CD8-positive, alpha-beta memory T cell (primary cell): ENCODE measurements at regions not wholly inside any gene's neighbourhood (a gene's known extent, or its start where the extent isn't known, plus 50 kb on each side); places are given as distances from the start of the nearest gene placed in this dataset.
"Not testable (repeated sequence)": the region's sequence is repeated elsewhere in the genome, so short reads cannot be mapped to it uniquely, and the experiment has no call there.

Experiments
- CTCF ChIA-PET: fragments of 350-600 bp; sonication (Branson Sonifier 250); formaldehyde crosslinking; loops from one replicate; lab custom pipeline; 2021; ENCODE audit warnings: antibody characterized with exemption; lab: Charles Lee
- POLR2A ChIA-PET: fragments of 350-600 bp; sonication (Branson Sonifier 250); formaldehyde crosslinking; loops from one replicate; lab custom pipeline; 2021; ENCODE audit warnings: antibody characterized with exemption; lab: Charles Lee
- DNase-seq, 5 donors: peaks; one replicate each; pipeline versions ENCODE4 v3.0.0 to v3.0.0-alpha.2; 2020 to 2022; ENCODE audit warnings: mixed read lengths in 1 of 5
- H3K27ac ChIP-seq: one replicate; pipeline ENCODE4 v1.7.0; 2013; ENCODE audit warnings: low read depth, mild to moderate bottlenecking, low read length, moderate library complexity
- H3K27me3 ChIP-seq: 2 replicates; pipeline ENCODE4 v1.7.0; 2013; ENCODE audit warnings: low read length, mild to moderate bottlenecking; ENCODE audit not compliant: insufficient read depth, poor library complexity, severe bottlenecking
- H3K36me3 ChIP-seq: 2 replicates; pipeline ENCODE4 v1.7.0; 2013; ENCODE audit warnings: mild to moderate bottlenecking, low read length, moderate library complexity; ENCODE audit not compliant: insufficient read depth
- H3K4me1 ChIP-seq: 2 replicates; pipeline ENCODE4 v1.7.0; 2013; ENCODE audit warnings: mild to moderate bottlenecking, low read length, moderate library complexity; ENCODE audit not compliant: insufficient read depth
- H3K4me3 ChIP-seq: 2 replicates; pipeline ENCODE4 v1.7.0; 2013; ENCODE audit warnings: mild to moderate bottlenecking, low read length
- H3K9me3 ChIP-seq: 2 replicates; pipeline ENCODE4 v1.7.0; 2013; ENCODE audit warnings: mild to moderate bottlenecking, low read length
- H3K27ac Mint-ChIP-seq, 8 donors: one replicate each; pipeline ENCODE4 v1.8.0; 2020 to 2021; ENCODE audit warnings: mixed read lengths in 8 of 8, mild to moderate bottlenecking in 6 of 8, inconsistent platforms in 3 of 8, moderate library complexity in 3 of 8
- H3K27me3 Mint-ChIP-seq, 2 donors: one replicate each; pipeline ENCODE4 v1.8.0; 2020 to 2021; ENCODE audit warnings: mixed read lengths in 2 of 2, mild to moderate bottlenecking in 1 of 2, moderate library complexity in 1 of 2
- H3K36me3 Mint-ChIP-seq, 3 donors: one replicate each; pipeline ENCODE4 v1.8.0; 2020 to 2021; ENCODE audit warnings: mixed read lengths in 3 of 3, inconsistent platforms in 1 of 3, mild to moderate bottlenecking in 1 of 3
- H3K4me1 Mint-ChIP-seq, 3 donors: one replicate each; pipeline ENCODE4 v1.8.0; 2020 to 2021; ENCODE audit warnings: mixed read lengths in 3 of 3, inconsistent platforms in 1 of 3, mild to moderate bottlenecking in 1 of 3
- H3K4me3 Mint-ChIP-seq, 7 donors: one replicate each; pipeline ENCODE4 v1.8.0; 2020 to 2021; ENCODE audit warnings: mixed read lengths in 7 of 7, mild to moderate bottlenecking in 6 of 7, moderate library complexity in 4 of 7, inconsistent platforms in 2 of 7
- H3K9me3 Mint-ChIP-seq, 5 donors: one replicate each; pipeline ENCODE4 v1.8.0; 2020 to 2022; ENCODE audit warnings: mixed read lengths in 5 of 5, mild to moderate bottlenecking in 3 of 5, moderate library complexity in 2 of 5, inconsistent platforms in 1 of 5

- Histone ChIP-seq H3K36me3 (no peaks in the 10 kb centered on the region), H3K4me3 (no peak overlapping the region), H3K9me3 (no peaks in the 10 kb centered on the region), H3K4me1 (no peaks in the 10 kb centered on the region), H3K27me3 (no peaks in the 10 kb centered on the region), H3K27ac (no peak overlapping the region)
- Mint-ChIP-seq H3K4me3 (no peak overlapping the region), H3K36me3 (peaks cover 0 to 2% (median 0%) of the 10 kb centered on the region in 3 donors), H3K27ac (no peak overlapping the region), H3K27me3 (no peaks in the 10 kb centered on the region), H3K4me1 (no peaks in the 10 kb centered on the region), H3K9me3 (peaks cover 0 to 19% (median 3%) of the 10 kb centered on the region in 5 donors)
- DNase-seq, result no peak
- CTCF ChIA-PET, result no interaction called here
- POLR2A ChIA-PET, result no interaction called here
Observed at GRCh38 chr9:118665226-118665919, 703.9 kb downstream of the BRINP1 start.

- Mint-ChIP-seq H3K4me1 (no peaks in the 10 kb centered on the region), H3K9me3 (peaks cover 0 to 13% (median 3%) of the 10 kb centered on the region in 5 donors), H3K4me3 (no peak overlapping the region), H3K27ac (no peak overlapping the region), H3K36me3 (peaks cover 0 to 2% (median 0%) of the 10 kb centered on the region in 3 donors), H3K27me3 (no peaks in the 10 kb centered on the region)
- DNase-seq, result no peak
- H3K9me3 ChIP-seq, result no peaks in the 10 kb centered on the region
- CTCF ChIA-PET, result no interaction called here
- no peak overlapping the region for H3K4me3 ChIP-seq
- H3K4me1 ChIP-seq, result no peaks in the 10 kb centered on the region
- no peaks in the 10 kb centered on the region for H3K27me3 ChIP-seq
- POLR2A ChIA-PET, result no interaction called here
- H3K27ac ChIP-seq, result no peak overlapping the region
- H3K36me3 ChIP-seq, result no peaks in the 10 kb centered on the region
Observed at GRCh38 chr9:118670011-118670953, 699.0 kb downstream of the BRINP1 start.

GRCh38 chr9:118674942-118675341 is 694.3 kb downstream of the BRINP1 start:
- H3K4me3 Mint-ChIP-seq, result no peak overlapping the region
- no peak overlapping the region for H3K4me3 ChIP-seq
- no peak overlapping the region for H3K27ac Mint-ChIP-seq
- H3K4me1 Mint-ChIP-seq, result no peaks in the 10 kb centered on the region
- POLR2A ChIA-PET, result no interaction called here
- no peaks in the 10 kb centered on the region for H3K27me3 Mint-ChIP-seq
- peaks cover 0 to 10% (median 7%) of the 10 kb centered on the region in 5 donors for H3K9me3 Mint-ChIP-seq
- H3K27ac ChIP-seq, result no peak overlapping the region
- no peaks in the 10 kb centered on the region for H3K36me3 ChIP-seq
- H3K4me1 ChIP-seq, result no peaks in the 10 kb centered on the region
- no peaks in the 10 kb centered on the region for H3K27me3 ChIP-seq
- no peaks in the 10 kb centered on the region for H3K9me3 ChIP-seq
- H3K36me3 Mint-ChIP-seq, result no peaks in the 10 kb centered on the region
- DNase-seq, result no peak
- CTCF ChIA-PET, result no interaction called here

GRCh38 chr9:118677936-118678653 is 691.1 kb downstream of the BRINP1 start:
- H3K4me3 Mint-ChIP-seq, H3K36me3 ChIP-seq, POLR2A ChIA-PET, H3K4me1 ChIP-seq, H3K36me3 Mint-ChIP-seq, H3K9me3 ChIP-seq, H3K4me1 Mint-ChIP-seq, DNase-seq, H3K27ac ChIP-seq, CTCF ChIA-PET, H3K4me3 ChIP-seq, H3K27ac Mint-ChIP-seq, H3K27me3 Mint-ChIP-seq, H3K27me3 ChIP-seq: not testable (repeated sequence)
- H3K9me3 Mint-ChIP-seq, result peaks cover 0 to 12% (median 7%) of the 10 kb centered on the region in 5 donors

- Mint-ChIP-seq H3K27ac (no peak overlapping the region), H3K4me1 (no peaks in the 10 kb centered on the region), H3K9me3 (peaks cover 0 to 5% (median 2%) of the 10 kb centered on the region in 5 donors), H3K27me3 (peaks cover 0 to 2% of the 10 kb centered on the region in 2 donors), H3K4me3 (no peak overlapping the region), H3K36me3 (no peaks in the 10 kb centered on the region)
- no peak overlapping the region for H3K27ac ChIP-seq
- H3K27me3 ChIP-seq, result no peaks in the 10 kb centered on the region
- ChIA-PET POLR2A (no interaction called here), CTCF (no interaction called here)
- no peaks in the 10 kb centered on the region for H3K9me3 ChIP-seq
- no peaks in the 10 kb centered on the region for H3K36me3 ChIP-seq
- no peak for DNase-seq
- H3K4me3 ChIP-seq, result no peak overlapping the region
- H3K4me1 ChIP-seq, result no peaks in the 10 kb centered on the region
Observed at GRCh38 chr9:118686959-118687358, 682.3 kb downstream of the BRINP1 start.

- Mint-ChIP-seq H3K4me1 (no peaks in the 10 kb centered on the region), H3K27me3 (peaks cover 0 to 2% of the 10 kb centered on the region in 2 donors), H3K27ac (no peak overlapping the region), H3K9me3 (peaks cover 0 to 18% (median 2%) of the 10 kb centered on the region in 5 donors), H3K36me3 (no peaks in the 10 kb centered on the region), H3K4me3 (no peak overlapping the region)
- DNase-seq, result no peak
- no peaks in the 10 kb centered on the region for H3K27me3 ChIP-seq
- no peaks in the 10 kb centered on the region for H3K9me3 ChIP-seq
- H3K4me3 ChIP-seq, result no peak overlapping the region
- CTCF ChIA-PET, result no interaction called here
- no peaks in the 10 kb centered on the region for H3K4me1 ChIP-seq
- POLR2A ChIA-PET, result no interaction called here
- no peak overlapping the region for H3K27ac ChIP-seq
- H3K36me3 ChIP-seq, result no peaks in the 10 kb centered on the region
Observed at GRCh38 chr9:118689280-118689679, 680.0 kb downstream of the BRINP1 start.

GRCh38 chr9:118692613-118693012 is 676.6 kb downstream of the BRINP1 start:
- no peaks in the 10 kb centered on the region for H3K4me1 Mint-ChIP-seq
- no peaks in the 10 kb centered on the region for H3K4me1 ChIP-seq
- no peaks in the 10 kb centered on the region for H3K9me3 ChIP-seq
- H3K27me3 ChIP-seq, result no peaks in the 10 kb centered on the region
- no peaks in the 10 kb centered on the region for H3K27me3 Mint-ChIP-seq
- DNase-seq, result no peak
- ChIA-PET POLR2A (no interaction called here), CTCF (no interaction called here)
- H3K4me3 ChIP-seq, result no peak overlapping the region
- no peak overlapping the region for H3K4me3 Mint-ChIP-seq
- no peak overlapping the region for H3K27ac ChIP-seq
- no peaks in the 10 kb centered on the region for H3K36me3 Mint-ChIP-seq
- no peaks in the 10 kb centered on the region for H3K36me3 ChIP-seq
- H3K27ac Mint-ChIP-seq, result no peak overlapping the region
- peaks cover 0 to 22% (median 2%) of the 10 kb centered on the region in 5 donors for H3K9me3 Mint-ChIP-seq

- Mint-ChIP-seq H3K4me3 (no peak overlapping the region), H3K4me1 (no peaks in the 10 kb centered on the region), H3K27ac (no peak overlapping the region), H3K27me3 (no peaks in the 10 kb centered on the region), H3K36me3 (no peaks in the 10 kb centered on the region), H3K9me3 (peaks cover 0 to 22% (median 2%) of the 10 kb centered on the region in 5 donors)
- CTCF ChIA-PET, result no interaction called here
- no peaks in the 10 kb centered on the region for H3K36me3 ChIP-seq
- no peak overlapping the region for H3K4me3 ChIP-seq
- no peak for DNase-seq
- H3K4me1 ChIP-seq, result no peaks in the 10 kb centered on the region
- no peaks in the 10 kb centered on the region for H3K9me3 ChIP-seq
- H3K27me3 ChIP-seq, result no peaks in the 10 kb centered on the region
- H3K27ac ChIP-seq, result no peak overlapping the region
- POLR2A ChIA-PET, result no interaction called here
Observed at GRCh38 chr9:118693645-118694044, 675.6 kb downstream of the BRINP1 start.
